Dermis blood vessel endothelial cell (primary cell): ENCODE measurements at regions not wholly inside any gene's neighbourhood (a gene's known extent, or its start where the extent isn't known, plus 50 kb on each side); places are given as distances from the start of the nearest gene placed in this dataset.

Source experiments
- DNase-seq: peaks from one replicate; pipeline ENCODE4 v3.0.0; 2010

DNA sequence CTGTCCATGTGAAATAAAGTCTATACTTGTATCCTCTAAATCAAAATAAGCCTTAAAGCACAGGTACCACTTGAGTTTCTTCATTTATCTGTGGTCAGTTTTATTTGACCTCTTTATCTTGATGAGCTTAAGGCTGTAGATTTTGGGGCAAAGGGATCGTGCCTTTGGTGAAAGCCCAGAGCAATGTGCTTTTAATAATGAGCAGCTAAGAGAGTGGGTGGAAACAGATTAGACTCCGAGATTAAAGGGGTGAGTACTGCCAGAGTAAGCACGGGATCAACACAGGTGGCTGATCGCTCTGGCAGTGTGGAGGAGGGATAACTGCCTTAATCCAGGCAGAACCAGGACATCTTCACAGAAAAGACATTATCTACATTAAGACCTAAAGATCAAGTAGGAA, 280.4 kb downstream of the TDRD15 start:
- DNase-seq = no peak

DNA sequence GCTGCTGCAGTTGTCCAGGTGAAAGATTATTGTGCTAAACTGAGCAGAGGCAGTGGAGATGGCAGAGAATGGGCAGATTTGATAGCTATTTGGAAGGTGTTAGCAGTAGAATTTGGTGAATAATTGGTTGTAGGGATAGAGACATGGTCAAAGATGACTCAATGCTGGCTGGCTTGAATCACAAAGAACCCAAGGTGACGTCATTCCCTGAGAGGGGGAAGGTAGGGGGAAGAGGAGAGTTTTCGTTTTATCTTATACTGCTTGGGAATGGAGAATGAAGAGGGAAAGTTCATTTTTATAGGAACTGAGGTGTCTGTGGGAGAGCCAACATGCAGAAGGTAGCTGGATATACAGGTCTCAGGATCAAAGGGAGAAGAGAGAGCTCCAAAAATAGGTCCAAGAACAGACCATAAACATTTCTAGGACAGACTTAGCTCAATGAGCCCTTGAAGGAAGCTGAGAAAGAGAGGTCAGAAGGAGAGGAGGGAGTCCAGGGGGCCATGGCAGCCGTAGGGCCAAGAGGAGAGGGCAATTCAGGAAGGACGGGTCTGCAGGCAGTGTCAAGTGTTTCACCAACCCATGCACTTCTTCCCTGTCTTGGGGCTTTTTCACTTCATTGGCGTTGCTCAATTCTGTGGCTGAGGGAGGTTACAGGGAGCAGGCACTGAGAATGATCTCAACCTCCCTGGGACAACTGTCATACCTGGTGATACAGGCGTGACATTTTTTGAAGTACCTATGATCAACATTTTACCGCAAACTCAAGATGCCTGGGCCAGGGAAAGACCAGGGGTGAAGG, 281.3 kb downstream of the TDRD15 start:
- no peak for DNase-seq

DNA sequence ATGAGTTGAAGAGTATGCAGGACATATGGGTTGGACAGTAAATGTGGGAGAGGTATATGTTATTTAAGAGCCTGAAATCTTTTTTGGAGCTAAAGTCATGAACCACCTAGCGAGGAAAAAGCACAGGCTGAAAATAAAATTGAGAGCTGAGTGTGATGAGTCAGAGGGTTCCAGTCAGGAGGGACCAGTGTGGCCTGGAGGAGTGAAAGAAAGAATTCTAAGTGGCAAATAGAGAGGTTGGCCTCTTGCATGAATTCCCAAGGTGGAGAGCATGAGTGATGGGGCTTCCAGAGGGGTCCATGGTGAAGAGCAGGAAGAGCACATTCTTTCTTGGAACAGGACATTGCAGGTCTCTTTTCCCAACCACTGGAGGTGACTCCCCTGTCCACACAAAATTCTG, 282.6 kb downstream of the TDRD15 start:
- no peak for DNase-seq

DNA sequence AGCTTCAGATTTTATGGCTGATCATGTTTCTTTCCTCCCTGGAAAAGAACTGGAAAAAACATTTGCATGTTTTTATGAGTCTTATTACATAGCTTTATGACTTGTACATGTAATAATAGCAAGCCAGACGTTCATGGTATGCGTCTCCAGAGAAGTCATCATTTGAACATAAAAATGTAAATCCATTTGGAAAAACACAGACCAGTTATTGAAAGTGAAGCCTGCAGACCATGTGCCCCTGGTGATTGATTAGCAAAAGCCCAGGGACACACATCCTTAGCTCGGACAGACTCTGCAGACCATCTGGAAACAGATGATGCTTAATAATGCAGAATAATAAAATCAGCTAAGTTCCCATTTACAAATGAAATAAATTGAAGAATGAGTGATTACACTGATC, 283.1 kb downstream of the TDRD15 start:
- DNase-seq = no peak

DNA sequence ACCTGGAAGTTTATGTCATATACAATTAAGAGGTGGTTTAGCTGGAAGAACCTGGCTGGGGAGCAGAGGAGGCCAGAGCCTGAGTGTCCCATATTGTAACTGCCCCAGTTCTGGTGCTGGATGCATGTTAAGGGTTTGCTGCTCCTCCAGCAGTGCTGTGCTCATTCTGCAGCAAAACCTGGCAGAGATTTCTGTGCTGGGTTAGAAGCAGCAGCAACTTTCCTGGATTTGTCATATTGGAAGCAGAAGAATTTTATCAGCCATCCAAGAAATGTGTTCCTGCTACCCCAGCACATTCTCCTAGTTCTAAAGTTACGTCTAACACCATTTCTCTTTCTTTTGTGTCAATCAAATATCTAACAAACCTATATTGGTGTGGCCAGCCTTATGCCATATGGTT, 284.1 kb downstream of the TDRD15 start:
- DNase-seq = no peak

DNA sequence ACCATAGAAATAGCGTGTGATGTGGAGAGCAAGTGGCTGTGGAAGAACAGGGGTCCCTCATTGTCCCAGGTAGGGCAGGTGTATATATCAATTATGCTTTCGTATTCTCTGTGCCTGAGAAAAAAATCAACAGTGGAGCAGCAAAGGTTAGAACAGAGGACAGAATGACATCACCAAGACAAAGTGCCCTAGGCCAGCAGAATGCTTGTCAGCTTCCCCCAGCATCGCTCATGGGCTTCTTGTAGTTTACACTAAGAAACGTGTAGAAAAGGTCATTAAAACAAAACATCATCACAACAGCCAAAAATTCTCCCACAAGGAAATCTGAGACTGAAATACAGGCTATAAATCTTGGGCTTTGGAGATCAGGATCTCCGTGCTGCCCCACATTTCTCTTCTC, 288.0 kb downstream of the TDRD15 start:
- no peak for DNase-seq

DNA sequence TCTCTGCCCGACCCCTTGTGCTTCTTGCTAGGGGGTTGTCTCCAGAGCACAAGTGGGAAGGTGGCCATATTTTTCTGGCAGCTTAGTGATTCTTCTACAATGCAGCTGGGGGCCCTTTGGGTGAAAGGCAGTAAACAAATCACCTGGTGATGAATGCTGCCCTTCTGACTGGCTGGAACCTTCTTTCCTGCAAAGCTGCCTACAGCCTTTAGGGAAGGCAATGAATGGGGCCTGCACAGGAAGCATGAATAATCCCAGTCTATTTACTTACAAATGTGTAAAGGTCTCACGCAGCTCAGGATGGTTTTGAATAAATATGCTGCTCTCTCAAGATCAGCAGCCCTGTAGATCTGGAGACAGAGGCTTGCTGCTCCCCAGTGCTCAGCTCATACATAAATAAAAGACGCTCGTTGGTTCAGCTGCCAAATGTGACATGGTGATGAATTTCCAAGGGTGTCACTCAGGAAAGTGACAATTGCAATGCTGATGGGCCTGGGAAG, 289.2 kb downstream of the TDRD15 start:
- DNase-seq = no peak

DNA sequence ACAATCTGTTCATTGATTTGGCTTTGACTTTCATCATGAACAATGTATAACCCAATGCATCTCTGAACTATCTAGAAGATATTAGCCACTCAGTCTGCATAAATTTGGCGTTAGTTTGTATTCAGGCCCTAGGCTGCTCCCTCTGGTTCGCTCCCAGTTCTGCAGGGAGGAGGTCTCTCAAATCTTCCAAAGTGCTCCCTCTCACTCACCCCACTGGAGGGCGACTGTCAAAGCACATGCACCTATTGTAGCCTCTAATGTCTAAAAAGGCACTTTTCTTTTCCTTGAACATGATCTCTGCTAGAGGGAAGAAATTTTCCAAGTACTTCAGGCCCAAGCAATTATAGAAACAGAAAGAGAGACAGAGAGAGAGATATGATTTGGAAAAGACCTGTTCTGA, 291.5 kb downstream of the TDRD15 start:
- DNase-seq = no peak

DNA sequence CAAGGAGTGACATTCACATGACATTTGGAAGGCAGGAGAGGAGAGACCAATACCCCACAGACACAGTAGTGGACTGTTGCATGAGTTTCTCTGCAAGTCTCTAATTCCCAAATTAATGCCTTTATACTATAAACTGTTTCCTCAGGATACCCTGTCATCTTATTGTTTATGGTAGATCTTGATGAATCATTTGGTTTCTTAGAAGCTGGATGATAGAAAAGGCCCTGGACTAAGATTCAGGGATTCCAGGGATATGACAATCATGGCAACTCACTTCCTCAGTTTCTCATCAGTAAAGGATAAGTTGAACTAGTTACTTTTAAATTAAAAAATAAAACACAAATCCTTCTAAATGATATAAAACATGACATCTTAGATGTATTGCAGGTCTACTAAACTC, 292.5 kb downstream of the TDRD15 start:
- no peak for DNase-seq

DNA sequence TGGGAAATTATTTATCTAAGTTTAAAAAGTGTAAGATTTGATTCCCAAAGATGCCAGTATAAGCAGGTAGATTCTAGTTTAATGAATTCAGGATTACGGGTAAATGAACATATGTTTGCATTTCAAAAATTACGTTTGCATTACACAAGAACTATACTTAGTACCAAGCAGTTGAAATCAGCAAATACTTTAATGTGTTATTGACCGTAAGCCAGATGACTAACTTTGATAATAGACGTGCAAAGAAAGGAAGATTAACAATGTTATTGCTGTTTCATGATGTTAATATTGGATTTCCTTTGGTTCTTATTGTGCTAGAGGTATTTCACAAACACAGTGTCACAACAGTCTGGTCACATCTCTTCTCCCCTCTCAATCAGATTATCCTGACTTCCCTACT, 294.7 kb downstream of the TDRD15 start:
- no peak for DNase-seq

DNA sequence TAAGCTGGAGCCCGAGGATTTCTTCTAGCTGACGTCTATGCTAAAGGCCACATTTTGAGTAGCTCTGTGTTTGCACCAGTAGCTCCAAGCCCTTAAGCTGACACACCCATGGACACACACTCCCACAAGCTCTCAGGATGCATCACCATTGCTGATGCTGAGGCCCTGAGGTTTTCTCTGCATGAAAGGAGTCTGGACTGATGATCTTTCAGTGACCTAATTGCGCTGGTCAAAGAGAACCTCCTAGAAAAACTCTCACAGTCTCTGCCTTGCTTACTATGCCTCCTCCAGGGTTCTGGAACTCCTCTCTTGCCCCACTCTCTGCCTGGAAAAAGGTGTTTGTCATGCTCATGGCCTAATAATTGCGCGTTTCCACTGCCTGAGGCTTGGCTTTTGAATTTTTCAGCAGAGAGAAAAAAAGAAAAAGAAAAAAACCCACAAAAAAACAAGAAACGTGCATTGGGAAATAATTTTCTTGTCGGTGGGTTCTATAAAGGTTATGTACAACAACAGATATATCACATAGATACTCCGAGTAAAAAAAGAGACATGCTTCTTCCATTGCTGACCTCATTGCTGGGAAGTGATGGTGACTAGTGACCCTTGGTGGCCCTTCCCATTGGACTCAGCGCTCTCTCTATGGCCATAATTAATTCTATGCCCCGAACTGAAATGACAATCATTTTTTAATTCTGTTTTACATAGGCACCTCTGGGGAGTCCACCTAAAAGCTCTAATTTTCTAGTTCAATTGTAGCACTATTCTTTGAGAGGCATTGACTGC, 297.0 kb downstream of the TDRD15 start:
- no peak for DNase-seq

DNA sequence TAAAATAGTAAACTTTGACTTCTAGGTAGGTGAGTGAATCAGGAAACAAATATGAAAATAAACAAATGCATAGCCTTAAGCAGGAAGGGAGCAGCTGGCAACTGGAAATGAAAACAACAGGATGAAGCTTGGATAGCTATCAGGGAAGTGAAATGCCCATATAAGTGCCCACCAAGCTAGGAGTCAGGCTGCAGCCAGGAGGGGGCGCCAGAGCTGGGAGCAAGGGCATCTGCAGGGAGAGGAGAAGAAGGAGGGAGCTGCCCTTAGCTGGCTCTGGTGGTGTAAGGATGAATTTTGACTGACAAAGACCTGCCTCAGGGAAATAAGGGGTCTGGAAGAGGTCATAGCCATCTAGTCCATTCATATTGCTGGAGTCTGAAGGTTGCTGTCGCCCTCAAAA, 298.3 kb downstream of the TDRD15 start:
- DNase-seq = no peak

DNA sequence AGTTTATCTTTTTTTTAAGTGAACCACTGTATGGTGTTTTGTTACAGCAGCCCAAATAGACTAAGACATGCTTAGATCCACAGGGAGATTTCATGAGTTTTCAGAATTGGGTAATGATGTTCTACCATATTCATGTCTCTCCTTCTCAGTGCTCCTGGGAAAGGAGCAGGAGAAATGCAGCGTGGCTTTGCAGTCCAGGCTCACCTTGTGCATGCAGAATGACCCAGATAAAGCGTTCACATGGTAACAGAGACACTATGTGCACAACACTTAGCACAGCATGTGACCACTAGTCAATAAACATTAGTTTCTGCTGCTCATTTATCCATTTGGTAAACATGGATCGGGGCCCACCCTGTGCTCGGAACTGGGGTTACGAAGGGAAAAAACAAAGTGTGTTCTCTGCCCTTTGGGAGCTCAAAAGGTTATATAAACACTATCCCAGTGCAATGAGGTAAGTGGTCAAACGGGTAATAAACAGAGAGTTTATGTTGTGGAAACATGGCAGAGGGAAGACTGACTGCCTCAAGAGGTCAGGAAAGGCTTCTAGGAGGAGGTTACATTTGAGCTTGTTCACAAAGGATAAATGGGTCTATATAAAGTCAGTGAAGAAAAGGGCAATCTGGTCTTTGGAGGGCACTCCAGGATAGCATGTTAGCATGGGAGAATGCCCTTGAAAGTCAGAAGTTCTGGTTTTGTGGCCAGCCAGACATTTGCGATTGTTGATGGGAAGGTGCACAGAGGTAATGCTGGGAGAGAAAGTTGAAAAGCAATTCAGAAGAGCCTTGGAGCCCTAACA, 299.2 kb downstream of the TDRD15 start:
- DNase-seq = no peak

DNA sequence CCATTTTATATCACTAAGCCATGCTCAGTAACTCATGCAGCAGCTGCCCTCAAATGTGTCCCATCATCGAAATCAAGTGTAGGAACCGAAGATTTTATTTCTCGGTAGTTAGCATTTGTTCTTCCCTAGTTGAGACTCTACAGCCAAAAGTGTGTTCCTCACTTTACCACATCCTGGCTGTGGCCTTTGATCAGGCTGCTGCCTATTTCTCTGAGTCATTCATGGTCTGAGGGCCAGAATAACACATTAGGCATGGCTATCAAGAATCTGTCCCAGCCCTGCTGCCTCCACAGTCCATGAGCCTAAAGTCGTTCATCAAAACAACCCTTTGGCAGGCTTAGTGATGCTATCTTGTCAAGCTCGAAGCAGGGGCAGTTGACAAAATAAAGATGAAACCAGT, 300.1 kb downstream of the TDRD15 start:
- no peak for DNase-seq

DNA sequence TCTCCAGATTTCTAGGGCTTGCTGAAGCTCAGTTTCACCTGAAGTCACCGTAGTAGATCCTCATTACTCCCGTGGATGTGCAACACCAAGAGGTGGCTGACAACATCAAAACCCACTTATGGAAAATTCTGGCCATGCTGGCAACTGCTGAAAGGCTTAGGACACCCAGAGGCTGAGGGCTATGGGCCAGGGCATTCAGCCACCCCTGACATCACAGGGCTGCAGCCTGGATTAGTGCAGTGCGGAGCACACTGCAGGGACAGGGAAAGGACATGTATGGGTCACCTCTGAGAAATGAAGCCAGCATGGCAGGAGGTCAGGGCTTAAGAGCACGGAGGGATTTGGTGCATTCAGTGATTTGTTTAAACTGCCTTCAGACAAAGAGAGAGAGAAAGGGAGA, 300.6 kb downstream of the TDRD15 start:
- DNase-seq = no peak

DNA sequence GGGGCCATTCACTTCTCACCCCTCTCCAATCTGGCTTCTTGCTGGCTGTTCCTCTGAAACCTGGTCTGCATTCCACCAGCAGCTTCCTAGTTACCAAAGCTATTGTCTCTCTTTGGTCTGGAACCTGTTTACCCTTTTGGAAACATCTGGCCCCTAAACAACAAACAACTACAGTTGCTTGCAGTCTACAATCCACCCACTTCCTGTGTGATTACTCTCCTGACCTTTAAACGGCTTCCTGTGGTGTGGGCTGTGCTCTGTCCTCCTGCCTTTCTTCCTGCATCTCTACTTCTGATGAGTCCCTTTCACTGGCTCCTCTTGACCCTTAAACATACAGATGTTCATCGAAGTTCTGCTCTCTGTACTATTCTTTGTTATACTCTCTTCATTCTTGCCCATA, 303.8 kb downstream of the TDRD15 start:
- no peak for DNase-seq

DNA sequence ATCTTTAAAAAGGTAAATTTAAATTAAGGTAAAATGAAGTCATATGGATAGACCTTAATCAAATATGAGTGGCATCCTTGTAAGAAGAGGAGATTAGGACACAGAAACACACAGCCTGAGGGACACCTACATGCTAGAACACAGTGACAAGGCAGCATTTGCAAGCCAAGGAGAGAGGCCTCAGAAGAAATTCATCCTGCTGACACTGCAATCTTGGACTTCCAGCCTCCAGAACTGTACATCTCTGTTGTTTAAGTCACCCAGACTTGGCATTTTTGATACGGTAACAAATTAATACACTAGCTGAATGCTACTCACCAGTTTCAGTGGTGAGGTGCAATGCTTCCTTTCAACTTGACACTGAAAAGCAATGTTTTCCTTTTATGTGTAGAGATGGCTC, 305.0 kb downstream of the TDRD15 start:
- DNase-seq = no peak

DNA sequence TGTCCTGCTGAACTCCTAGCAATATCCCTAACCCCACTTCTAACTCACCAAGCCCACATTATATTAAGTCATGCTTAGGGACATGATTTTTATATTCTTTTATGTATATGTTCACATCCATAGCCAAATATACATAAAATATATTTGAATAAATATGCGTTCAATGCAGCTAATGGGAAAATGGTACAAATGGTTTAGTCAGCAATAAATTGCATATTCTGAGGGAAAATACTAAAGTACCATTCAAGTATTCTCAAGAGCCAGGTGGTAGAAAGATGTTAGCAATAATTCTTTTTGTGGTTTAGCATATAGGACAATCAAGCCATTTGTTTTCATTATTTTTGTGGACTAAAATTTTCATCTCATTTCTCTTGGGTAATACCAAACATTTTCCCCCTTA, 306.0 kb downstream of the TDRD15 start:
- DNase-seq = no peak

DNA sequence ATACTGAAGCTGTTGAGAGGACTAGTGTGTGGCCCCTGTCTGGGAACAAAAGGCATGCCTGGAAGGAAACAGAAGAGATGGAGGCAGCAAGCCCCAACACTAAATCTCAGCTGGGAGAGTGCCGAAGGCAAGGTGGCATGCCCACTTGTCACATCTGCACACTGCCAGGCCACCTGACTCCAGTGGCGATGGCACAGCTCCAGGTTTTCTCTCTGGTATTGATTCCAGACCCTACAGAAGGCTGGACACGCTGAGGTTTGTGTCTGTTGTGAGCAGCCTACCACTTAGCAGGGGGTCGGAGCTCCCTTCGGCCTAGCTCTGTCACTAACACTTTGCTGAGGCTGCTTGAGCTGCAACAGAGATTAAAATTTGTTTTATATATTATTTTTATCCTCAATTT, 307.3 kb downstream of the TDRD15 start:
- no peak for DNase-seq

DNA sequence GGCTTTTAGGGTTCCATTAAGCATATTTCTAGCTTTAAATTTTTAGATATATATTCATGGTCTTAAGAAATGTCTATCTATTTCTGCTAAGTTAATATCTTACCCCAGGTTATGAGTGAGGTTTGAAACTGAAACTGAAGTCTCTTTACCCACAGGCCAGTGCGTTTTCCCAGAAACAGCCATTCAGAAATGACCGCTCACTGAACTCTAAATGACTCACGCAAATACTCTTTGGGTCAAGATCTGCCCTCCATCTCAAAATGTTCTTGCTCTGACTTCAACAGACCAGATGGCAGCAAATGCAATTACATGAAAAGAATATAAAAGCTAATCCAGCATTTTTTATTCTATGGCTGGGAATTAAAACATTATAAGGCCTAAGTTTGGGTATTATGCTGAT, 315.2 kb downstream of the TDRD15 start:
- no peak for DNase-seq

DNA sequence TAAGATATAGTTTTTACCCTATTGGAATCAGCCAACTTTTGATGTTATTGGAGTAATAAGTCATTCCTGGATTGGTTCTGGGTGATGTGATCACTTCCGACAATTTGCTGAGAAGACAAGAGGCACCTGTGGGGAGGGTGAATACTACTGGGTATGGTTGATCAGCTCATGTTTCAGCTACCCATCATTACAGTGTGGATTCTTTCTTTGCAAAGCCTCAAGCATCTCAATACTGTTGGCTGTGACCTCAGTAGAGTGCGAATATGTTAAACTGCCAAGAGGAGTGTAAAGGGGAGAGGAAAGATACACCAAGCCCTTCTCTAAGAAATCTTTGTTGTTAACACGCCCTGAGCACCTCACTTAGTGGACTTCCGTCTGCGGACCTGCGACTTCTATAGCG, 317.7 kb downstream of the TDRD15 start:
- DNase-seq = no peak

DNA sequence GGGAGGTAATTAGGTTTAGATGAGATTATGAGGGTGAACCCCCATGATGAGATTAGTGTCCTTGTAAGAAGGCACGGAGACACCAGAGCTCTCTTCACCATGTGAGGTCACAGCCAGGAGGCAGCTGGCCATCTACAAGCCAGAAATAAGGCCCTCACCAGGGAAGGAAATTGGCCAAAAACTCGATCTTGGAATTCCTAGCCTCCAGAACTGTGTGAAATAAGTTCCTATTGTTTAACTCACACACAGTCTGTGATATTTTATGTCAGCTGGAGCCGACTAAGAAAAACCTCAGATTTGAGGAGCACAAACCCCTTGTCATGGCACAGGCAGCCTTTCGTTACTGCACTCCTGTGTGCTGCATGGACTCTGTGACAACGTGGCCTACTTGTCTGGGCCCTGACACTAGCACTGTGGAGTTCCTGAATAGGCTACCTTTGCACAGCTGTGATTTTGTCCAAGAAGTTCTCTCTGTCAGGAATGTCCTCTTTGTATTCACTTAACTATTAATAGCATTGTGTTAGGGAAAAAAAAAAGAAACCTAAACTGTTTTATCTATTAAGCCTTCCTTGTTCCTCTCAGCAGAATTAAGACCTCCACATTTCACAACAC, 319.8 kb downstream of the TDRD15 start:
- DNase-seq = no peak

DNA sequence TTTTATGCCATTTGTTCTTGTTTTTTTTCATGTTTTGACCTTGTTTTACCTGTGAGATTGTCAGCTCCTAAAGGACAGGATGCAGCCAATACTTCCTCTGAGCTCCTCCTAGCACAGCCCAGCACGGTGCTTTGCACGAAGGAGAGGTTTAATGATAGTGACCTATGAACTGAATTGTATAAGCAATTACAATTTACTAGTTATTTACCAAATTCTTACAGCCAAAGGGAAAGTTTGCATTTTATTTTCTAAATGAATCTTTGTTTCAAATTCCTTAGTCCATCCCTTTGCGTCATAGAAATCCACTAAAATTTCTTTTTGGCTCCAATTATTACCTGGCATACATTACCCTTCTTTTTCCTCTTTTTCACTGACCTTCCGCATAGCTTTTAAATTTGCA, 326.1 kb downstream of the TDRD15 start:
- no peak for DNase-seq
